Psoas muscle (tissue), 7 donors: ENCODE measurements at regions not wholly inside any gene's neighbourhood (a gene's known extent, or its start where the extent isn't known, plus 50 kb on each side); places are given as distances from the start of the nearest gene placed in this dataset.

Source experiments
- ATAC-seq, 4 donors: fragments of 200-7000 bp; cut with Tn5 transposase; one replicate each; pipeline ENCODE4 v1.9.1; 2020; ENCODE audit warnings: moderate library complexity in 3 of 4, mild to moderate bottlenecking in 2 of 4
- DNase-seq, 2 donors: peaks; one replicate each; pipeline ENCODE4 v3.0.0-alpha.2; 2020
- H3K27ac ChIP-seq: fragments of 200-600 bp; one replicate; pipeline ENCODE4 v1.8.0; 2022
- H3K27me3 ChIP-seq, 3 donors: fragments of 200-600 bp in 1 of 3; one replicate each; pipeline versions ENCODE4 v1.6.1 to v1.8.0; 2013 to 2022; ENCODE audit warnings: low read length in 2 of 3, mild to moderate bottlenecking in 2 of 3, moderate library complexity in 1 of 3; ENCODE audit not compliant: insufficient read depth in 3 of 3
- H3K36me3 ChIP-seq, 2 donors: fragments of 200-600 bp in 1 of 2; one replicate each; pipeline versions ENCODE4 v1.6.1 to v1.8.0; 2013 to 2022; ENCODE audit warnings: low read depth in 1 of 2, mild to moderate bottlenecking in 1 of 2, moderate library complexity in 1 of 2; ENCODE audit not compliant: insufficient read depth in 1 of 2
- H3K4me1 ChIP-seq: fragments of 200-600 bp; one replicate; pipeline ENCODE4 v1.8.0; 2022
- H3K4me3 ChIP-seq: fragments of 200-600 bp; one replicate; pipeline ENCODE4 v1.8.0; 2022; ENCODE audit warnings: mild to moderate bottlenecking
- H3K9me3 ChIP-seq: fragments of 200-600 bp; one replicate; pipeline ENCODE4 v1.8.0; 2022
- WGBS, 3 donors: extraction: QIAGEN DNeasy Blood & Tissue Kit; methylation state at CpG; one replicate each; pipeline versions ENCODE4 v1.1.6 to v1.1.7; 2013; 5-methylcytosine and 5-hydroxymethylcytosine counted together
- intact Hi-C, 2 donors: fragments of 100-400 bp; cut with DNase I; formaldehyde crosslinking; loops; one replicate each; pipeline versions ENCODE4 v1.11.0 to v1.14.2; 2022
- TF ChIP-seq, protein P1 (sequence below): fragments of 200-600 bp; IDR thresholded peaks from one replicate; pipeline ENCODE4 v1.8.0; 2022; ENCODE audit warnings: antibody characterized with exemption
- donor health status: healthy with polysubstance abuse.
- donor health status: DM: no; HTN: no; CAD: no; lungs with moderate emphysema.
- donor health status: Bipolar disorder and iron deficiency.
- donor health status: healthy.
- donor health status: DM: yes; HTN: yes; CAD: no.
- donor health status: DM: no; HTN: no; CAD: no.
- donor health status: DM: yes; HTN: yes; CAD: no.

DNA sequence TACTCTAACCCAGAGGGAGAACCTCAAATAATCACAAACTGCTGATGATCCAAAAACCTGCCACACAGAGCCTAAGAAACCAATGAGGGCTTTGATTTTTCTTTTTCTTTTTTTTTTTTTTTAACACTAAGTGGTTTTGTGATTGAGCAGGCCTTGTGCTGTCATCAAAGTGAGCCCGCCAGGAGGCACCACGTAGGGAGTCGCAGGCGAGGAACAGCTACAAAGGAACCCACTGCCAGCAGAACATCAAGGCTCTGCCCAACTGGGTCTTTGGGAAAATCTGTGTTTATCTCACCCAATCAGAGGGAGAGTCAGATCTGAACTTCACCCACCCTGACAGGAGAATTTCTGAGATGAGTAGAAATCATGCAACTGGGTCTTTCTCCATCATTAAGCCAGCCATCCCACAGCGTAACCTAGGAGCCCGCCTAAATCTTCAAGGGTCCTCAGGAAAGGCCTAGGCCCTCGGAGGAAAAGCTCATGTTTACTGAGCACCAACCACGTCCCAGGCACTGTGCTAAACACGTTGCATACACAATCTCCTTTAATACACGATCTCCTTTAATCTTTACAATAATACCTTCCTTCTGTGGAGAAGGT lies 126.9 kb upstream of the FSTL4 start:
- Histone ChIP-seq H3K27ac (no peak overlapping the region), H3K36me3 (no peaks in the 10 kb centered on the region), H3K4me1 (no peaks in the 10 kb centered on the region), H3K27me3 (no peaks in the 10 kb centered on the region), H3K9me3 (no peaks in the 10 kb centered on the region), H3K4me3 (no peak overlapping the region)
- ATAC-seq (no peak), DNase-seq (no peak)
- 85 to 93% (median 92%) methylated on average over 10 of the region's 10 CpGs for WGBS, 3 donors
- TF ChIP-seq, protein P1, sequence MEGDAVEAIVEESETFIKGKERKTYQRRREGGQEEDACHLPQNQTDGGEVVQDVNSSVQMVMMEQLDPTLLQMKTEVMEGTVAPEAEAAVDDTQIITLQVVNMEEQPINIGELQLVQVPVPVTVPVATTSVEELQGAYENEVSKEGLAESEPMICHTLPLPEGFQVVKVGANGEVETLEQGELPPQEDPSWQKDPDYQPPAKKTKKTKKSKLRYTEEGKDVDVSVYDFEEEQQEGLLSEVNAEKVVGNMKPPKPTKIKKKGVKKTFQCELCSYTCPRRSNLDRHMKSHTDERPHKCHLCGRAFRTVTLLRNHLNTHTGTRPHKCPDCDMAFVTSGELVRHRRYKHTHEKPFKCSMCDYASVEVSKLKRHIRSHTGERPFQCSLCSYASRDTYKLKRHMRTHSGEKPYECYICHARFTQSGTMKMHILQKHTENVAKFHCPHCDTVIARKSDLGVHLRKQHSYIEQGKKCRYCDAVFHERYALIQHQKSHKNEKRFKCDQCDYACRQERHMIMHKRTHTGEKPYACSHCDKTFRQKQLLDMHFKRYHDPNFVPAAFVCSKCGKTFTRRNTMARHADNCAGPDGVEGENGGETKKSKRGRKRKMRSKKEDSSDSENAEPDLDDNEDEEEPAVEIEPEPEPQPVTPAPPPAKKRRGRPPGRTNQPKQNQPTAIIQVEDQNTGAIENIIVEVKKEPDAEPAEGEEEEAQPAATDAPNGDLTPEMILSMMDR: no peak
- intact Hi-C loops: no loop called here

DNA sequence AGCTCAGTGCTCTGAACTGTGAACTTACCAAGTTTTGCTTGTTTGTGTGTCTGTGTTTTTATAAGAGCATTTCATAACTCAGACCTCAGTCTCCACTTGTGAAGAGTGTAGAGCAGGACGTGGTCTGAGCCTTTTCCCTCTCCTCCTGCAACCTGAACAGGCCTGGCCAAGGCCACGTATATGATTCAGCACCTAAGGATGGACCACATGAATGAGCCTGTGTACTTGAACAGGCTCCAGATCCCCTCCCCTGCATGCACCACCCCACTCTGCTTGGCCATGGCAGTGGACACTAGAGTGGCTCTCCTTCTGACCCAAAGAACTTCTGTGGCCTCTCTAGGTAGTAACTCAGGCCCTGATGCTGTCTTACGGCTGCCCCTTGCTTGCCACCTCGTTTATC lies 125.9 kb upstream of the FSTL4 start:
- DNase-seq: no peak
- TF ChIP-seq, protein P1: no peak
- no peak for ATAC-seq
- Histone ChIP-seq H3K27me3 (no peaks in the 10 kb centered on the region), H3K36me3 (no peaks in the 10 kb centered on the region), H3K4me3 (no peak overlapping the region), H3K9me3 (no peaks in the 10 kb centered on the region), H3K4me1 (no peaks in the 10 kb centered on the region), H3K27ac (no peak overlapping the region)
- 62 to 75% (median 73%) methylated on average over 4 of the region's 4 CpGs for WGBS, 3 donors
- intact Hi-C loops: no loop called here

DNA sequence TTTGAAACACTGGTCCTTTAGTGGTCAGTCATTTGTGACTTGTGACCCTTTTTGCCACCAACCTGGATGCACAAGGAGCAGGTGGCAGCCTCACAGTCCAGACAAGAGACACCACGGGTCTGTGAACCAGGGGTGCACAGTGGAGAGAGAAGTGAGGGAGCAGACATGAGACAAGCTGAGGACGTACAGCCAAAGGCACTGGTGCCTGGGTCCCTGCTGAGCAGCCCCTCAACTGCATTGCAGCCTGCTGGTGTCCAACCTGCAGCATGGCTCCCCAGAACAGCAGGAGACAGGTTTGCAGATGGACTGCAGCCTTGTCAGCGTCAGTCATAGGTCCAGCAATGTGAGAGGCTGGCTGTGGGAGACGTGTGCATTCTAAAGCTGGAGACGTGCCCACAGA lies 124.2 kb upstream of the FSTL4 start:
- 69 to 81% (median 76%) methylated on average over 5 of the region's 5 CpGs for WGBS, 3 donors
- intact Hi-C loops: no loop called here
- no peaks in the 10 kb centered on the region for H3K36me3 ChIP-seq
- no peaks in the 10 kb centered on the region for H3K4me1 ChIP-seq
- no peaks in the 10 kb centered on the region for H3K9me3 ChIP-seq
- H3K27ac ChIP-seq: no peak overlapping the region
- H3K4me3 ChIP-seq: no peak overlapping the region
- no peak for ATAC-seq
- no peak for DNase-seq
- TF ChIP-seq, protein P1: no peak
- H3K27me3 ChIP-seq: no peaks in the 10 kb centered on the region

DNA sequence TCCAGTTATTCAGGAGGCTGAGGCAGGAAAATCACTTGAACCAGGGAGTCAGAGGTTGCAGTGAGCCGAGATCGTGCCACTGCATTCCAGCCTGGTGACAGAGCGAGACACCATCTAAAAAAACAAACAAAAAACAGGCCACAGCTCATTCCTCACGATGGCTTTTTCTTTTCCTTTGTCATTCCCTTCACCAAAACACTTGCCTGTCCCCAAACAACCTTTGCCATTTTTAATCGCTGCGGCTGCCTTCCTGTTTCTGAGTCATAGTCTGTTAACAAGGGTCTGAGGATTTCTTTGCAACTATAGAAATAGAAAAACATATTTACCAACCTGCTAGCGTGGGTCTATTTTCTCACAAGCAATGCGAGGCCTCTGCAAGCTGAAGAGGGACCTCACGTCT lies 123.0 kb upstream of the FSTL4 start:
- WGBS, 3 donors: 50 to 61% (median 51%) methylated on average over 9 of the region's 9 CpGs
- intact Hi-C loops: no loop called here

More for the DNA sequence above, 123.0 kb upstream of the FSTL4 start:
- Histone ChIP-seq H3K27ac (no peak overlapping the region), H3K4me1 (no peaks in the 10 kb centered on the region), H3K9me3 (no peaks in the 10 kb centered on the region), H3K4me3 (no peak overlapping the region), H3K27me3 (no peaks in the 10 kb centered on the region), H3K36me3 (no peaks in the 10 kb centered on the region)
- no peak for ATAC-seq
- TF ChIP-seq, protein P1: no peak
- DNase-seq: no peak
